HepG2 (cell line): ENCODE measurements at regions not wholly inside any gene's neighbourhood (a gene's known extent, or its start where the extent isn't known, plus 50 kb on each side); places are given as distances from the start of the nearest gene placed in this dataset.

Experiments used
- ATAC-seq: fragments of 200-7000 bp; cut with Tn5 transposase; 3 replicates; pipeline ENCODE4 v1.9.1; 2020; ENCODE audit warnings: mild to moderate bottlenecking, moderate library complexity
- BruUV-seq: library from RNA; stranded (reverse); fragments of 400-500 nt; replicated peaks from 2 replicates; lab custom pipeline; 2021; lab: Mats Ljungman, UMichigan
- CTCF ChIA-PET: fragments of 300-600 bp; formaldehyde crosslinking; extraction: SDS; loops from one replicate; lab custom pipeline; 2021; ENCODE audit warnings: low total read pairs, inconsistent platforms, low intra/inter-chr PET ratio; lab: Yijun Ruan, JAX
- POLR2A ChIA-PET: fragments of 350-600 bp; sonication (Branson Sonifier 250); formaldehyde crosslinking; loops from one replicate; lab custom pipeline; 2020; ENCODE audit warnings: antibody characterized with exemption, inconsistent platforms; lab: Yijun Ruan, JAX
- DNase-seq: peaks from one replicate; pipeline ENCODE4 v3.0.0-alpha.2; 2015; ENCODE audit warnings: low spot score
- FAIRE-seq: peaks from 3 replicates; lab custom pipeline; 2011; peaks lifted over from hg19 to GRCh38; lab: Jason Lieb, UNC
- H2AFZ ChIP-seq: one replicate; pipeline ENCODE4 v1.6.1; 2011; ENCODE audit warnings: low read length, inconsistent platforms
- H3K27ac ChIP-seq: fragments of 300-600 bp; 3 replicates; pipeline ENCODE4 v1.8.0; 2011; ENCODE audit warnings: mixed run types, mild to moderate bottlenecking, mixed read lengths, low read length, inconsistent platforms; ENCODE audit not compliant: insufficient read depth; ENCODE audit errors: extremely low read length
- H3K27me3 ChIP-seq, 2 experiments: fragments of 200-600 bp in 1 of 2; 2 replicates in 1 of 2; 3 replicates in 1 of 2; pipeline versions ENCODE4 v1.6.0 to v1.8.0; 2011; ENCODE audit warnings: low read length in 2 of 2, mild to moderate bottlenecking in 2 of 2, moderate library complexity in 2 of 2, inconsistent platforms in 1 of 2; ENCODE audit not compliant: insufficient read depth in 2 of 2, control insufficient read depth in 1 of 2
- H3K36me3 ChIP-seq, 2 experiments: fragments of 200-600 bp in 1 of 2; replicated peaks in 1 of 2; 2 replicates in 1 of 2; 3 replicates in 1 of 2; pipeline versions ENCODE4 v1.5.1 to v1.8.0; 2011; ENCODE audit warnings: low read length in 2 of 2, inconsistent platforms in 1 of 2; ENCODE audit not compliant: insufficient read depth in 2 of 2, control insufficient read depth in 1 of 2
- H3K4me1 ChIP-seq: 2 replicates; pipeline ENCODE4 v1.5.1; 2012; ENCODE audit warnings: low read length, inconsistent platforms; ENCODE audit not compliant: insufficient read depth
- H3K4me2 ChIP-seq: 2 replicates; pipeline ENCODE4 v1.6.0; 2011; ENCODE audit warnings: low read depth, low read length, inconsistent platforms
- H3K4me3 ChIP-seq, 3 experiments: fragments of 200-600 bp in 1 of 3; sonication (generic), shearing (Covaris generic) in 1 of 3; replicated peaks in 1 of 3; 2 replicates each; pipeline ENCODE4 v1.5.1; 2011 to 2016; ENCODE audit warnings: low read length in 3 of 3, inconsistent platforms in 2 of 3, low read depth in 2 of 3, mild to moderate bottlenecking in 2 of 3, control low read depth in 1 of 3, mixed read lengths in 1 of 3; ENCODE audit not compliant: insufficient read depth in 1 of 3
- H3K79me2 ChIP-seq: one replicate; pipeline ENCODE4 v1.6.1; 2011; ENCODE audit warnings: low read length, inconsistent platforms; ENCODE audit not compliant: insufficient read depth
- H3K9ac ChIP-seq: 2 replicates; pipeline ENCODE4 v1.6.0; 2011; ENCODE audit warnings: mild to moderate bottlenecking, low read depth, low read length, inconsistent platforms; ENCODE audit not compliant: insufficient read depth
- H3K9me3 ChIP-seq: 2 replicates; pipeline ENCODE4 v1.5.1; 2012; ENCODE audit warnings: mild to moderate bottlenecking, low read length
- H4K20me1 ChIP-seq: 2 replicates; pipeline ENCODE4 v1.6.0; 2011; ENCODE audit warnings: inconsistent platforms, mild to moderate bottlenecking, low read length, moderate library complexity; ENCODE audit not compliant: insufficient read depth
- ELF3 ChIP-seq: IDR thresholded peaks from 2 replicates; pipeline ENCODE4 v1.6.1; 2016; ENCODE audit warnings: missing genetic modification reagents, missing compliant biosample characterization
- FOXA1 ChIP-seq, 2 experiments: fragments of 450-650 bp in 1 of 2; sonication (generic) in 1 of 2; formaldehyde crosslinking in 1 of 2; IDR thresholded peaks; 2 replicates each; pipeline versions ENCODE4 v1.4.0 to v1.6.1; 2016 to 2020; ENCODE audit warnings: missing genetic modification reagents in 1 of 2
- MYC ChIP-seq: sonication (generic); formaldehyde crosslinking; IDR thresholded peaks from 2 replicates; pipeline ENCODE4 v1.9.0; 2021; ENCODE audit warnings: missing genetic modification reagents, borderline replicate concordance
- RFX3 ChIP-seq: IDR thresholded peaks from 2 replicates; pipeline ENCODE4 v1.6.1; 2016; ENCODE audit warnings: missing biosample characterization, missing genetic modification reagents
- ZNF235 ChIP-seq: sonication (generic); formaldehyde crosslinking; IDR thresholded peaks from 2 replicates; pipeline ENCODE4 v1.8.1; 2023; ENCODE audit warnings: mild to moderate bottlenecking, missing genetic modification reagents, borderline replicate concordance
- ZNF33A ChIP-seq: sonication (generic); formaldehyde crosslinking; IDR thresholded peaks from 2 replicates; pipeline ENCODE4 v1.5.1; 2020; ENCODE audit warnings: missing genetic modification reagents, mild to moderate bottlenecking, moderate library complexity, borderline replicate concordance
- ZNF354B ChIP-seq: sonication (generic); formaldehyde crosslinking; IDR thresholded peaks from 2 replicates; pipeline ENCODE4 v1.8.0; 2022; ENCODE audit warnings: mild to moderate bottlenecking, missing genetic modification reagents
- ZZZ3 ChIP-seq: sonication (generic); formaldehyde crosslinking; IDR thresholded peaks from 2 replicates; pipeline ENCODE4 v1.4.0; 2020; ENCODE audit warnings: missing genetic modification reagents, mild to moderate bottlenecking, borderline replicate concordance
- WGBS: methylation state at CpG from one replicate; pipeline ENCODE4 v1.1.6; 2017; ENCODE audit warnings: low lambda C conversion rate; 5-methylcytosine and 5-hydroxymethylcytosine counted together
- in situ Hi-C: cut with HindIII; loops from 2 replicates; pipeline ENCODE4 v1.10.0; 2017; ENCODE audit warnings: low pct_unique_long_range_greater_than_20kb; ENCODE audit not compliant: extremely low pct_ligation_motif_present
- intact Hi-C: fragments of 100-400 bp; cut with micrococcal nuclease; formaldehyde crosslinking; loops from one replicate; pipeline ENCODE4 v1.10.0; 2022; ENCODE audit not compliant: unreplicated experiment
- TF ChIP-seq, protein P1 (sequence below): sonication (generic); formaldehyde crosslinking; IDR thresholded peaks from 2 replicates; pipeline ENCODE4 v1.8.0; 2022; ENCODE audit warnings: mild to moderate bottlenecking, missing genetic modification reagents
- TF ChIP-seq, protein P2 (sequence below): IDR thresholded peaks from 2 replicates; pipeline ENCODE4 v1.4.0; 2020; ENCODE audit warnings: mild to moderate bottlenecking, missing genetic modification reagents
- TF ChIP-seq, protein P3 (sequence below): sonication (generic); formaldehyde crosslinking; conservative IDR thresholded peaks from 2 replicates; pipeline ENCODE4 v1.8.0; 2022; ENCODE audit warnings: mild to moderate bottlenecking, moderate library complexity, missing genetic modification reagents

DNA sequence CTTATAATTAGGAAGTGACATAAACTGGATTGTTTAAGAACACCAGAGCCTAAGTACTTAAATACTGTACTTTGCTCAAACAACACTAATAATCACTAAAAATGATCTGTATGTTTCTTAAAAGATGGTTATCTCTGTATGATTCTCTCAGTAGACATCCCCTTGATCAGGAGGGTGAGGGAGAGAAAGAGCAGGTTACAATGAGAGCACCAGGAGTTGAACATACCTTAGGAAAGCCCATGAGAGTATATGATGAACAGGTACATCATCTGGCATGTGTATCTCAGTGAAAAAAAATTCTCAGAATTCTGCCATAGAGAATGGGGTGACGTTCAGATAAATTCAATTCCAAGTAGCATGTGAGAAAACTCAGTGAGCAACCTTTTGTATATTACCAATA is 59.9 kb upstream of the IL2 start:
- no TSS peak for BruUV-seq
- no peak for DNase-seq
- no peaks in the 10 kb centered on the region; a peak in 1 of 5 replicates for H3K27me3 ChIP-seq
- H2AFZ ChIP-seq: no peak overlapping the region
- in situ Hi-C loops (no loop called here), intact Hi-C loops (no loop called here)
- no peak overlapping the region for H3K9ac ChIP-seq
- POLR2A ChIA-PET: no interaction called here
- no peak for FAIRE-seq
- WGBS: 0% methylated on average over 1 of the region's 1 CpG
- no peak overlapping the region for H3K4me2 ChIP-seq
- no peak for ATAC-seq
- TF ChIP-seq ZZZ3 (CRISPR knock-in tag) (no peak), ZNF33A (CRISPR knock-in tag) (no peak), FOXA1 (IDR thresholded peaks at IDR 0.05) (no peak), FOXA1 (CRISPR knock-in tag; IDR thresholded peaks at IDR 0.05) (no peak), ZNF235 (CRISPR knock-in tag) (no peak), MYC (CRISPR knock-in tag) (no peak), ELF3 (no peak)
- TF ChIP-seq, protein P1, sequence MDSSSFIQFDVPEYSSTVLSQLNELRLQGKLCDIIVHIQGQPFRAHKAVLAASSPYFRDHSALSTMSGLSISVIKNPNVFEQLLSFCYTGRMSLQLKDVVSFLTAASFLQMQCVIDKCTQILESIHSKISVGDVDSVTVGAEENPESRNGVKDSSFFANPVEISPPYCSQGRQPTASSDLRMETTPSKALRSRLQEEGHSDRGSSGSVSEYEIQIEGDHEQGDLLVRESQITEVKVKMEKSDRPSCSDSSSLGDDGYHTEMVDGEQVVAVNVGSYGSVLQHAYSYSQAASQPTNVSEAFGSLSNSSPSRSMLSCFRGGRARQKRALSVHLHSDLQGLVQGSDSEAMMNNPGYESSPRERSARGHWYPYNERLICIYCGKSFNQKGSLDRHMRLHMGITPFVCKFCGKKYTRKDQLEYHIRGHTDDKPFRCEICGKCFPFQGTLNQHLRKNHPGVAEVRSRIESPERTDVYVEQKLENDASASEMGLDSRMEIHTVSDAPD: no peak
- H3K79me2 ChIP-seq: no peaks in the 10 kb centered on the region
- H4K20me1 ChIP-seq: no peaks in the 10 kb centered on the region
- no peak overlapping the region for H3K27ac ChIP-seq
- H3K4me3 ChIP-seq: no peak overlapping the region
- CTCF ChIA-PET: no interaction called here
- no peaks in the 10 kb centered on the region for H3K4me1 ChIP-seq
- H3K9me3 ChIP-seq: no peaks in the 10 kb centered on the region
- no peaks in the 10 kb centered on the region for H3K36me3 ChIP-seq

DNA sequence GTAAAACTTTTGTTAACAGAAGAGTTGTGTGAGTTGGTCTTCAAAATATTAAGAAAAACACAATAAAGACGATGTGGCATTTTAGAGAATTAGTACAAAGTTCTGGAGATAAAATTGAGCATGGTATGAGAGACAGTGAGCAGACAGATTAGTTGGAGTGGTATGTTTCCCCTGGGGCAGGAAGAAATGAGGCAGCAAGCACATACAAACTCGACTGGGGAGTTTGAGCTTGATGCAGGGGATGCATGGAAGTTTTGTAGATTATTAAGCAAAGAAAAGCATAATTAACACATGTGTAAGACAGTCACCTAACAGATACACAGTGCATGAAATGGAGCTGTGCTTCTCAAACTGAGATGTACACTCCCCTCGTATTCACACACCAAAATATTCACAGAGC is 58.1 kb upstream of the IL2 start:
- Histone ChIP-seq H3K79me2 (no peaks in the 10 kb centered on the region), H3K9ac (no peak overlapping the region), H2AFZ (no peak overlapping the region), H3K4me3 (no peak overlapping the region), H3K36me3 (no peaks in the 10 kb centered on the region), H3K4me2 (no peak overlapping the region), H3K4me1 (no peaks in the 10 kb centered on the region), H3K27ac (no peak overlapping the region), H3K27me3 (no peaks in the 10 kb centered on the region), H3K9me3 (no peaks in the 10 kb centered on the region), H4K20me1 (no peaks in the 10 kb centered on the region)
- no peak for FAIRE-seq
- no peak for ATAC-seq
- no TSS peak for BruUV-seq
- POLR2A ChIA-PET: no interaction called here
- DNase-seq: no peak
- CTCF ChIA-PET: no interaction called here
- in situ Hi-C loops: no loop called here
- intact Hi-C loops: no loop called here
- WGBS: 0% methylated on average over 3 of the region's 3 CpGs
- no peak for TF ChIP-seq RFX3 (CRISPR knock-in tag)
- no peak for TF ChIP-seq ZNF354B (CRISPR knock-in tag)
- TF ChIP-seq, protein P2, sequence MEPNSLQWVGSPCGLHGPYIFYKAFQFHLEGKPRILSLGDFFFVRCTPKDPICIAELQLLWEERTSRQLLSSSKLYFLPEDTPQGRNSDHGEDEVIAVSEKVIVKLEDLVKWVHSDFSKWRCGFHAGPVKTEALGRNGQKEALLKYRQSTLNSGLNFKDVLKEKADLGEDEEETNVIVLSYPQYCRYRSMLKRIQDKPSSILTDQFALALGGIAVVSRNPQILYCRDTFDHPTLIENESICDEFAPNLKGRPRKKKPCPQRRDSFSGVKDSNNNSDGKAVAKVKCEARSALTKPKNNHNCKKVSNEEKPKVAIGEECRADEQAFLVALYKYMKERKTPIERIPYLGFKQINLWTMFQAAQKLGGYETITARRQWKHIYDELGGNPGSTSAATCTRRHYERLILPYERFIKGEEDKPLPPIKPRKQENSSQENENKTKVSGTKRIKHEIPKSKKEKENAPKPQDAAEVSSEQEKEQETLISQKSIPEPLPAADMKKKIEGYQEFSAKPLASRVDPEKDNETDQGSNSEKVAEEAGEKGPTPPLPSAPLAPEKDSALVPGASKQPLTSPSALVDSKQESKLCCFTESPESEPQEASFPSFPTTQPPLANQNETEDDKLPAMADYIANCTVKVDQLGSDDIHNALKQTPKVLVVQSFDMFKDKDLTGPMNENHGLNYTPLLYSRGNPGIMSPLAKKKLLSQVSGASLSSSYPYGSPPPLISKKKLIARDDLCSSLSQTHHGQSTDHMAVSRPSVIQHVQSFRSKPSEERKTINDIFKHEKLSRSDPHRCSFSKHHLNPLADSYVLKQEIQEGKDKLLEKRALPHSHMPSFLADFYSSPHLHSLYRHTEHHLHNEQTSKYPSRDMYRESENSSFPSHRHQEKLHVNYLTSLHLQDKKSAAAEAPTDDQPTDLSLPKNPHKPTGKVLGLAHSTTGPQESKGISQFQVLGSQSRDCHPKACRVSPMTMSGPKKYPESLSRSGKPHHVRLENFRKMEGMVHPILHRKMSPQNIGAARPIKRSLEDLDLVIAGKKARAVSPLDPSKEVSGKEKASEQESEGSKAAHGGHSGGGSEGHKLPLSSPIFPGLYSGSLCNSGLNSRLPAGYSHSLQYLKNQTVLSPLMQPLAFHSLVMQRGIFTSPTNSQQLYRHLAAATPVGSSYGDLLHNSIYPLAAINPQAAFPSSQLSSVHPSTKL: no peak
- TF ChIP-seq, protein P3, sequence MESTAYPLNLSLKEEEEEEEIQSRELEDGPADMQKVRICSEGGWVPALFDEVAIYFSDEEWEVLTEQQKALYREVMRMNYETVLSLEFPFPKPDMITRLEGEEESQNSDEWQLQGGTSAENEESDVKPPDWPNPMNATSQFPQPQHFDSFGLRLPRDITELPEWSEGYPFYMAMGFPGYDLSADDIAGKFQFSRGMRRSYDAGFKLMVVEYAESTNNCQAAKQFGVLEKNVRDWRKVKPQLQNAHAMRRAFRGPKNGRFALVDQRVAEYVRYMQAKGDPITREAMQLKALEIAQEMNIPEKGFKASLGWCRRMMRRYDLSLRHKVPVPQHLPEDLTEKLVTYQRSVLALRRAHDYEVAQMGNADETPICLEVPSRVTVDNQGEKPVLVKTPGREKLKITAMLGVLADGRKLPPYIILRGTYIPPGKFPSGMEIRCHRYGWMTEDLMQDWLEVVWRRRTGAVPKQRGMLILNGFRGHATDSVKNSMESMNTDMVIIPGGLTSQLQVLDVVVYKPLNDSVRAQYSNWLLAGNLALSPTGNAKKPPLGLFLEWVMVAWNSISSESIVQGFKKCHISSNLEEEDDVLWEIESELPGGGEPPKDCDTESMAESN (CRISPR knock-in tag): no peak
